H9 (cell line): ENCODE measurements at regions not wholly inside any gene's neighbourhood (a gene's known extent, or its start where the extent isn't known, plus 50 kb on each side); places are given as distances from the start of the nearest gene placed in this dataset.
A peak's percentile ranks its signal among the peaks of the same experiment; 100 is the strongest.

ENCODE experiments used
- DNase-seq: peaks from one replicate; pipeline ENCODE4 v3.0.0-alpha.2; 2017
- H2AFZ ChIP-seq: one replicate; pipeline ENCODE4 v1.6.1; 2013; ENCODE audit warnings: mild to moderate bottlenecking, low read length, control low read depth, moderate library complexity
- H2AK5ac ChIP-seq: 2 replicates; pipeline ENCODE4 v1.6.1; 2013; ENCODE audit warnings: low read length, control low read depth, mixed read lengths; ENCODE audit not compliant: insufficient read length
- H2BK120ac ChIP-seq: one replicate; pipeline ENCODE4 v1.6.1; 2013; ENCODE audit warnings: low read depth, mild to moderate bottlenecking, low read length, control low read depth, inconsistent platforms; ENCODE audit not compliant: poor library complexity, severe bottlenecking
- H2BK12ac ChIP-seq: 2 replicates; pipeline ENCODE4 v1.6.1; 2013; ENCODE audit warnings: low read length, control low read depth, mixed read lengths, low read depth; ENCODE audit not compliant: insufficient read length
- H2BK15ac ChIP-seq: 2 replicates; pipeline ENCODE4 v1.6.1; 2013; ENCODE audit warnings: low read depth, low read length, control low read depth
- H2BK20ac ChIP-seq: one replicate; pipeline ENCODE4 v1.6.1; 2013; ENCODE audit warnings: low read depth, mild to moderate bottlenecking, low read length, control low read depth, inconsistent platforms; ENCODE audit not compliant: poor library complexity, severe bottlenecking
- H2BK5ac ChIP-seq: 2 replicates; pipeline ENCODE4 v1.6.1; 2013; ENCODE audit warnings: low read length, control low read depth, mixed read lengths; ENCODE audit not compliant: insufficient read length
- H3K14ac ChIP-seq: 2 replicates; pipeline ENCODE4 v1.6.1; 2013; ENCODE audit warnings: low read length, control low read depth; ENCODE audit not compliant: insufficient read depth
- H3K18ac ChIP-seq: 2 replicates; pipeline ENCODE4 v1.6.1; 2013; ENCODE audit warnings: low read depth, mild to moderate bottlenecking, mixed read lengths, low read length, control low read depth; ENCODE audit not compliant: insufficient read length
- H3K23ac ChIP-seq: 2 replicates; pipeline ENCODE4 v1.6.1; 2013; ENCODE audit warnings: low read length, control low read depth, mixed read lengths, low read depth; ENCODE audit not compliant: insufficient read length
- H3K23me2 ChIP-seq: 2 replicates; pipeline ENCODE4 v1.6.1; 2013; ENCODE audit warnings: low read depth, mild to moderate bottlenecking, mixed read lengths, low read length, control low read depth; ENCODE audit not compliant: insufficient read length, poor library complexity, severe bottlenecking
- H3K27ac ChIP-seq: 2 replicates; pipeline ENCODE4 v1.5.1; 2013; ENCODE audit warnings: low read length, control low read depth, mixed read lengths, low read depth; ENCODE audit not compliant: insufficient read length
- H3K27me3 ChIP-seq: 2 replicates; pipeline ENCODE4 v1.6.1; 2013; ENCODE audit warnings: low read length, control low read depth, inconsistent platforms; ENCODE audit not compliant: insufficient read depth
- H3K4ac ChIP-seq: 2 replicates; pipeline ENCODE4 v1.6.1; 2013; ENCODE audit warnings: low read depth, mild to moderate bottlenecking, control low read depth, inconsistent platforms, low read length, moderate library complexity
- H3K4me1 ChIP-seq: 2 replicates; pipeline ENCODE4 v1.6.1; 2013; ENCODE audit warnings: low read length, control low read depth, inconsistent platforms; ENCODE audit not compliant: insufficient read depth
- H3K4me2 ChIP-seq: 2 replicates; pipeline ENCODE4 v1.6.1; 2013; ENCODE audit warnings: low read length, control low read depth, mixed read lengths; ENCODE audit not compliant: insufficient read length, insufficient read depth
- H3K56ac ChIP-seq: 2 replicates; pipeline ENCODE4 v1.6.1; 2013; ENCODE audit warnings: low read depth, mild to moderate bottlenecking, mixed read lengths, low read length, control low read depth; ENCODE audit not compliant: insufficient read length
- H3K79me1 ChIP-seq: 2 replicates; pipeline ENCODE4 v1.6.1; 2013; ENCODE audit warnings: low read depth, mild to moderate bottlenecking, moderate library complexity, low read length, control low read depth, inconsistent platforms; ENCODE audit not compliant: insufficient read depth, poor library complexity, severe bottlenecking
- H3K79me2 ChIP-seq: 2 replicates; pipeline ENCODE4 v1.6.1; 2013; ENCODE audit warnings: low read length, control low read depth, inconsistent platforms; ENCODE audit not compliant: insufficient read depth
- H3K9ac ChIP-seq: 2 replicates; pipeline ENCODE4 v1.6.1; 2013; ENCODE audit warnings: low read length, control low read depth, mixed read lengths; ENCODE audit not compliant: insufficient read length; ENCODE audit errors: extremely low read depth
- H3K9me3 ChIP-seq: one replicate; pipeline ENCODE4 v1.6.1; 2013; ENCODE audit warnings: low read depth, low read length, inconsistent platforms; ENCODE audit not compliant: control insufficient read depth
- H3T11ph ChIP-seq: one replicate; pipeline ENCODE4 v1.6.1; 2013; ENCODE audit warnings: mild to moderate bottlenecking, low read length, control low read depth, inconsistent platforms
- H4K20me1 ChIP-seq: one replicate; pipeline ENCODE4 v1.6.1; 2013; ENCODE audit not compliant: control insufficient read depth, insufficient read length, insufficient read depth
- H4K5ac ChIP-seq: 2 replicates; pipeline ENCODE4 v1.6.1; 2013; ENCODE audit warnings: low read depth, mild to moderate bottlenecking, mixed read lengths, low read length, control low read depth; ENCODE audit not compliant: insufficient read length
- H4K8ac ChIP-seq: replicated peaks from 2 replicates; pipeline ENCODE4 v1.6.1; 2013; ENCODE audit warnings: low read length, control low read depth, mixed read lengths, low read depth; ENCODE audit not compliant: insufficient read length
- H4K91ac ChIP-seq: 2 replicates; pipeline ENCODE4 v1.6.1; 2013; ENCODE audit warnings: low read depth, mild to moderate bottlenecking, moderate library complexity, mixed read lengths, low read length, control low read depth; ENCODE audit not compliant: insufficient read length
- H3K27ac Mint-ChIP-seq, 3 experiments: 2 replicates in 2 of 3; 3 replicates in 1 of 3; pipeline ENCODE4 v1.8.0; 2020 to 2021; ENCODE audit warnings: mixed read lengths in 3 of 3, mild to moderate bottlenecking in 1 of 3, moderate library complexity in 1 of 3
- H3K27me3 Mint-ChIP-seq: 2 replicates; pipeline ENCODE4 v1.8.0; 2021; ENCODE audit warnings: low read depth, mild to moderate bottlenecking, moderate library complexity, mixed read lengths
- H3K36me3 Mint-ChIP-seq, 3 experiments: 2 replicates in 2 of 3; 3 replicates in 1 of 3; pipeline ENCODE4 v1.8.0; 2020 to 2021; ENCODE audit warnings: low read depth in 3 of 3, mixed read lengths in 3 of 3; ENCODE audit not compliant: insufficient read depth in 1 of 3
- H3K4me1 Mint-ChIP-seq, 2 experiments: 2 replicates each; pipeline ENCODE4 v1.8.0; 2020; ENCODE audit warnings: mixed read lengths in 2 of 2
- H3K4me3 Mint-ChIP-seq, 2 experiments: 2 replicates in 1 of 2; 3 replicates in 1 of 2; pipeline ENCODE4 v1.8.0; 2020 to 2021; ENCODE audit warnings: mild to moderate bottlenecking in 2 of 2, mixed read lengths in 2 of 2, moderate library complexity in 1 of 2
- H3K9me3 Mint-ChIP-seq, 2 experiments: 2 replicates in 1 of 2; 3 replicates in 1 of 2; pipeline ENCODE4 v1.8.0; 2020; ENCODE audit warnings: mild to moderate bottlenecking in 2 of 2, mixed read lengths in 2 of 2, moderate library complexity in 1 of 2
- CTCF ChIP-seq: fragments of 200-600 bp; sonication (generic); conservative IDR thresholded peaks from 3 replicates; pipeline ENCODE4 v1.8.0; 2021; ENCODE audit warnings: antibody characterized with exemption, mild to moderate bottlenecking
- WGBS: extraction: QIAGEN DNeasy Blood & Tissue Kit; methylation state at CpG from one replicate; pipeline ENCODE4 v1.1.7; 2013; ENCODE audit warnings: missing lambda C conversion rate, low lambda C conversion rate, mixed read lengths; ENCODE audit not compliant: insufficient read length; ENCODE audit errors: extremely low coverage; 5-methylcytosine and 5-hydroxymethylcytosine counted together

DNA sequence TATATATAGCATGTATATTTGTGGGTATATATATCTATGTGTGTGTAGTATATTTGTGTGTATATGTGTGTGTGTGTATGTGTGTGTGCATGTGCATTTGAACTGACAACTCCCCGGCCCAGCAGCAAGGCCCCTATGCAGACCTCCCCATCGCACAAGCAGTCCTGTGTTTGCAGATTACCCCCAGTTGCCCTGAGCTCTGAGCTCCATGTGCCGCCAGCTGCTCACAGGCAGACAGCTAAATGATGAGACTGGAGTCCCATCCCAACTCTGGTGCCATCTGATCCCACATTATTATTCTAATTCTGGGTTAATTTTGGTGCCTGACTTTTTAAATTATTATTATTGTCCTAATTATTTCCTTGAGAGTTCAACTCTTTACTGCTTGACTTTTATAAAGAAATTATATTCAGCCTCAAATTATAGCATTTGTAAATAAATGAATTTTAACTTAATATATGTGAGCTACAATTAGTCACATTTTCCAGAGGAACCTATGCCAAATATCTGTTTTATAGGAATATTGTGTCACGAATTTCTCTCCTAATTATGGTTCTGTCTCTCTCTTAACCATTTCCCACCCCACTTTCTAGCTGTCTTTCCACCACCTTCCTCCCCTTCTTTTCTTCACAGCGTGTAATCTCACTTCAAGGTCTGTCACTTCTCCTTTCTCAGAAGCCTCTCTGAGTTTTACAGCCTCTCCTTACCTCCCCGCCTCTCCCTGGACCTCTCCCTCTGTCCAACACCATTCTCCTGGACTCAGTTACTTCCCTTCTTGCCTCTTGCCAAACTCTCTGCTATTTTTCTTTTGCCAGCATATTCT lies 90.6 kb upstream of the SYNDIG1 start:
- Histone ChIP-seq H3K4me1 (no peaks in the 10 kb centered on the region), H2BK12ac (no peak overlapping the region), H3K23ac (no peak overlapping the region), H3K27me3 (no peaks in the 10 kb centered on the region), H3K14ac (no peak overlapping the region), H2BK120ac (no peak overlapping the region), H3K18ac (no peak overlapping the region), H3K4me2 (no peak overlapping the region), H2BK5ac (no peak overlapping the region), H3K4ac (no peak overlapping the region), H3K79me2 (no peaks in the 10 kb centered on the region), H4K8ac (no peak overlapping the region), H2BK15ac (no peak overlapping the region), H3K27ac (no peak overlapping the region), H3K23me2 (no peaks in the 10 kb centered on the region), H4K5ac (no peak overlapping the region), H4K20me1 (no peaks in the 10 kb centered on the region), H3T11ph (no peak overlapping the region), H3K56ac (no peak overlapping the region), H3K9ac (no peak overlapping the region), H2BK20ac (no peak overlapping the region), H4K91ac (no peak overlapping the region), H2AK5ac (no peak overlapping the region), H3K79me1 (no peaks in the 10 kb centered on the region), H2AFZ (no peak overlapping the region), H3K9me3 (no peaks in the 10 kb centered on the region)
- H3K27me3 Mint-ChIP-seq = peaks cover 4% of the 10 kb centered on the region; the same call in 1 of the 2 replicates
- peaks cover 2 to 4% of the 10 kb centered on the region in 2 experiments; a peak in 3 of 4 replicates for H3K4me1 Mint-ChIP-seq
- no peak overlapping the region for H3K27ac Mint-ChIP-seq
- WGBS = no CpG with 5 or more reads among the region's 6 CpGs
- H3K9me3 Mint-ChIP-seq = no peaks in the 10 kb centered on the region
- no peak overlapping the region for H3K4me3 Mint-ChIP-seq
- no peaks in the 10 kb centered on the region for H3K36me3 Mint-ChIP-seq
- peak; percentile 5 for DNase-seq
- no peak for TF ChIP-seq CTCF
